ENCODE measurements at regions not wholly inside any gene's neighbourhood (a gene's known extent, or its start where the extent isn't known, plus 50 kb on each side); places are given as distances from the start of the nearest gene placed in this dataset.

DNA sequence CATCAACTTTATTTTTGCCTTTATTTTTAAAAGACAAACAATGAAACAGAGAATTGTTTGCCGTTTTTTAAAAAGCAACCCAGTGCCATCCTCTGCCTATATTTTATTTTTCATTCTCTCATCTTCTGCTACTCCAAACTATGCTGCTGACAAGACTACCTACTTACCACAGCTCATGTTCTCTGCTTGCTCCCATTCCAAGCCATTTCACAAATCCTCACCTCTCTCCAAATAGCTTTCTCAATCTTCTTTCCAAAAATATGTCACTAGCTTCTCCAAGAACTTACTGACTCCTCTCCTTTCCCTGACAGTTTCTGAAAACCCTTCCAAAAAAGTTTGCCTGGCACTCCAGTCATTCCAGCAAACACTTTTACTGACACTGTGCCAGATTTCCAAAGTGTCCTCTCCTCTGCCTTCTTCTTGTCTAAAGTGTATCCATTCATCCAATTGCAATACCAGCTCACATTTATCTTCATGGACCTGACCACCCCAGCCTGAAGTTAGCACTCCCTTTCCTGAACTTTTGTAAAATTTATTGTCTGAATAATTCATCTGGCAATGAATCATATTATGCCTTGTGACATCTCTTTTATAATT, 766.5 kb upstream of the B3GALT2 start:
- TF ChIP-seq POLR2AphosphoS5 (IDR thresholded peaks at IDR 0.05; ENCODE audit: low read depth, low read length): no peak
- TF ChIP-seq SIN3A (IDR thresholded peaks at IDR 0.05; ENCODE audit: borderline replicate concordance, insufficient read depth, low read length): no peak
- no peak for TF ChIP-seq TAF1 (IDR thresholded peaks at IDR 0.05; ENCODE audit: borderline replicate concordance, insufficient read depth, low read length)
- TF ChIP-seq, protein P1, sequence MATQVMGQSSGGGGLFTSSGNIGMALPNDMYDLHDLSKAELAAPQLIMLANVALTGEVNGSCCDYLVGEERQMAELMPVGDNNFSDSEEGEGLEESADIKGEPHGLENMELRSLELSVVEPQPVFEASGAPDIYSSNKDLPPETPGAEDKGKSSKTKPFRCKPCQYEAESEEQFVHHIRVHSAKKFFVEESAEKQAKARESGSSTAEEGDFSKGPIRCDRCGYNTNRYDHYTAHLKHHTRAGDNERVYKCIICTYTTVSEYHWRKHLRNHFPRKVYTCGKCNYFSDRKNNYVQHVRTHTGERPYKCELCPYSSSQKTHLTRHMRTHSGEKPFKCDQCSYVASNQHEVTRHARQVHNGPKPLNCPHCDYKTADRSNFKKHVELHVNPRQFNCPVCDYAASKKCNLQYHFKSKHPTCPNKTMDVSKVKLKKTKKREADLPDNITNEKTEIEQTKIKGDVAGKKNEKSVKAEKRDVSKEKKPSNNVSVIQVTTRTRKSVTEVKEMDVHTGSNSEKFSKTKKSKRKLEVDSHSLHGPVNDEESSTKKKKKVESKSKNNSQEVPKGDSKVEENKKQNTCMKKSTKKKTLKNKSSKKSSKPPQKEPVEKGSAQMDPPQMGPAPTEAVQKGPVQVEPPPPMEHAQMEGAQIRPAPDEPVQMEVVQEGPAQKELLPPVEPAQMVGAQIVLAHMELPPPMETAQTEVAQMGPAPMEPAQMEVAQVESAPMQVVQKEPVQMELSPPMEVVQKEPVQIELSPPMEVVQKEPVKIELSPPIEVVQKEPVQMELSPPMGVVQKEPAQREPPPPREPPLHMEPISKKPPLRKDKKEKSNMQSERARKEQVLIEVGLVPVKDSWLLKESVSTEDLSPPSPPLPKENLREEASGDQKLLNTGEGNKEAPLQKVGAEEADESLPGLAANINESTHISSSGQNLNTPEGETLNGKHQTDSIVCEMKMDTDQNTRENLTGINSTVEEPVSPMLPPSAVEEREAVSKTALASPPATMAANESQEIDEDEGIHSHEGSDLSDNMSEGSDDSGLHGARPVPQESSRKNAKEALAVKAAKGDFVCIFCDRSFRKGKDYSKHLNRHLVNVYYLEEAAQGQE (IDR thresholded peaks at IDR 0.05; ENCODE audit: insufficient read depth in 1 of 2, low read depth in 2 of 2, low read length in 2 of 2): no peak
- no peak for TF ChIP-seq FOXP2 (optimal IDR thresholded peaks at IDR 0.05; ENCODE audit: borderline replicate concordance, extremely low read depth, extremely low read length, insufficient read depth)
